BJ (cell line): ENCODE measurements at regions not wholly inside any gene's neighbourhood (a gene's known extent, or its start where the extent isn't known, plus 50 kb on each side); places are given as distances from the start of the nearest gene placed in this dataset.

Experiments used
- CTCF ChIA-PET: fragments of 350-600 bp; formaldehyde crosslinking; extraction: SDS; loops from one replicate; lab custom pipeline; 2021; ENCODE audit warnings: antibody characterized with exemption, inconsistent platforms; lab: Yijun Ruan, JAX
- POLR2A ChIA-PET: fragments of 300-600 bp; sonication (Branson Sonifier 250); formaldehyde crosslinking; extraction: SDS; loops from one replicate; lab custom pipeline; 2021; ENCODE audit warnings: antibody characterized with exemption; lab: Charles Lee
- DNase-seq: peaks from one replicate; pipeline ENCODE4 v3.0.0-alpha.2; 2011; ENCODE audit warnings: low read depth
- H3K27me3 ChIP-seq: 2 replicates; pipeline ENCODE4 v1.6.0; 2011; ENCODE audit warnings: low read length; ENCODE audit not compliant: control insufficient read depth, insufficient read depth
- H3K36me3 ChIP-seq: 2 replicates; pipeline ENCODE4 v1.5.1; 2011; ENCODE audit warnings: low read length; ENCODE audit not compliant: control insufficient read depth, insufficient read depth
- H3K4me3 ChIP-seq: 2 replicates; pipeline ENCODE4 v1.5.1; 2011; ENCODE audit warnings: low read depth, mild to moderate bottlenecking, control low read depth, low read length
- TF ChIP-seq, protein P1 (sequence below): IDR thresholded peaks from 2 replicates; pipeline ENCODE4 v1.5.1; 2011; ENCODE audit warnings: low read depth, mild to moderate bottlenecking, control low read depth, inconsistent platforms, low read length, moderate library complexity; ENCODE audit not compliant: insufficient read depth

DNA sequence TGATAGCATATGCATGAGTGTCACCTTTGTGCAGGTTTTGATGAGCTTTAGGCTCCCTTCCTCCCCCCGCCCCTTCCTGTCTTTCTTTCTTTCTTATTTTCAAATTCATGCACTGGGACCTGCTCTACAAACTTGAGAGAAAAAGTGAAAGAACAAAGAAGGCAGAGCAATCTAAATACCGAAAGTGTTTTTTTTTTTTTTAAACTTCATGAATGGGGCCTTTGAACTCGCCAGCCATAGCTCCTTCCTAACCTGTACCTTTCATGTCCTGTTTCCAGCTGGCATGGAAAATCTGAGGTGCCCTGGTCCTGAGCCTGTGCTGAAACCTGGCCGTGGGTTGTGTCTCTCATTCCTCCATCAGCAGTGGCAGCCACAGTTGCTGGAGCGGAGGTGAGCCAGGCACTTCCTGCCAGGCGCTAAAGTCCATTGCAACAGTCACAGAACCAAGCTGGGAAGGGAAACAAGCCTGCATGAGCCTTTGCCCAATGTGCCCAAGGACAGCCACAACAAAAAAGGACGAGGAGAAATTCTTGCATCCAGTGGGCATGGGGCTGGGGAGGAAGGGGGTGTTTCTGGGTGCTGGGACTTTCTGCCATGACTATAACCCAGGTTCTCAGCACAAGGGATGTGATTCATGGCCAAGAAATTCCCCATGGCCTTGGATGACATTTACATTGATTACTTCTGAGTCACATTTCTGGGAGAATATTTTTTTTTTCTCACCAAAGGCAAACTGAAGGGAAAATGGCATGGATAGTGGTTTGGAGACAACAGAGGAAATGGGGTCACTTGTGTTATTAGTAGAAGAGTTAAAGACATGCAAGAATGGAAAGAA lies 102.7 kb downstream of the TMEM30B start:
- TF ChIP-seq, protein P1, sequence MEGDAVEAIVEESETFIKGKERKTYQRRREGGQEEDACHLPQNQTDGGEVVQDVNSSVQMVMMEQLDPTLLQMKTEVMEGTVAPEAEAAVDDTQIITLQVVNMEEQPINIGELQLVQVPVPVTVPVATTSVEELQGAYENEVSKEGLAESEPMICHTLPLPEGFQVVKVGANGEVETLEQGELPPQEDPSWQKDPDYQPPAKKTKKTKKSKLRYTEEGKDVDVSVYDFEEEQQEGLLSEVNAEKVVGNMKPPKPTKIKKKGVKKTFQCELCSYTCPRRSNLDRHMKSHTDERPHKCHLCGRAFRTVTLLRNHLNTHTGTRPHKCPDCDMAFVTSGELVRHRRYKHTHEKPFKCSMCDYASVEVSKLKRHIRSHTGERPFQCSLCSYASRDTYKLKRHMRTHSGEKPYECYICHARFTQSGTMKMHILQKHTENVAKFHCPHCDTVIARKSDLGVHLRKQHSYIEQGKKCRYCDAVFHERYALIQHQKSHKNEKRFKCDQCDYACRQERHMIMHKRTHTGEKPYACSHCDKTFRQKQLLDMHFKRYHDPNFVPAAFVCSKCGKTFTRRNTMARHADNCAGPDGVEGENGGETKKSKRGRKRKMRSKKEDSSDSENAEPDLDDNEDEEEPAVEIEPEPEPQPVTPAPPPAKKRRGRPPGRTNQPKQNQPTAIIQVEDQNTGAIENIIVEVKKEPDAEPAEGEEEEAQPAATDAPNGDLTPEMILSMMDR, result no peak
- H3K27me3 ChIP-seq, result no peaks in the 10 kb centered on the region
- ChIA-PET CTCF (no interaction called here), POLR2A (interaction anchor here (0.6 kb wide), 1 partner anchor 129 kb away, joined by 6 read pairs; no protein-coding TSS in a partner anchor)
- no peaks in the 10 kb centered on the region for H3K36me3 ChIP-seq
- DNase-seq, result peak; percentile 96
- H3K4me3 ChIP-seq, result no peak overlapping the region

DNA sequence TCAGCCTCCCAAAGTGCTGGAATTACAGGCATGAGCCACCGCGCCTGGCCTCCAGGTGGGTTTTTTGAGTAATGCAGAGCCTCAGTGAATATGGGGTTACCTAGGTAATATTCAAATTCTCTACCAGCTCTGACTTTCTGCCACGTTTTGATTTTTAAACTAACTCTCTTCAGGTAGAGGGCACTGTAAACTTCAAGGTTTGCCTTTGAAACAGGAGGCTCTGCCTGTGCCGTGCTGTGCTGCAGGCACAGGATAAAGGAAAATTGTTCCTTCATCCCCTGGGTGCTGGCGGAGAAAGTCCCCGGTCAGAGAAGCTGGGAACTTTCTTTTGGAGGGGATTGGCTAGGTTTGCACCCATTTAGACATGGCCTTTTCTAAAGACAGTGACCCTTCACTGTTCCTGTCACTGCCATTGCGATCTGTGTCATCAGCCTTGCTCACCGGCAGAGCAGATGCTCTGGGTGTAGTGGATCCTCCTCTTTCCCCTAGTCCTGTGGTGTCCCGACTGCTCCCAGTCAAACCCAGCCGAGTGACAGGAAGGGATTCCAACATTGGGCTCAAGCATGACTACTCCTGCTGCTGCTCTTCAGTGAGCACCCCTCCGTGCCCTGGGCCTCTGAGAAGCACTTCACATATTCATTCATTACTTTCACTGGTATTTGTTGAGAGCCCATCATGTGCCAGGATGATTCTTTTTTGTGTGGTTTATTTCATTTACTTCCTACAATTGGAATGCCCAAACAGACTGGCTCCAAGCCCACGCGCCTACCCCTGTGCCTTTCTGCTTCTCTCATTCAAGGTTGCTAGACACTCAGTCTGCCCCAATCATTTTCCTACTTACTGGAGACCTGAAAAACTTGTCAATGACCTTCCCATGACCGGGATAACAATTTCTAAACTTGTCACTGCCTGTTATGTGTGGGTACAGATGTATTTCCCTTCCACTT lies 103.6 kb downstream of the TMEM30B start:
- CTCF ChIA-PET, result no interaction called here
- Histone ChIP-seq H3K36me3 (no peaks in the 10 kb centered on the region), H3K4me3 (no peak overlapping the region), H3K27me3 (no peaks in the 10 kb centered on the region)
- no peak for DNase-seq
- TF ChIP-seq, protein P1, result no peak
- POLR2A ChIA-PET, result no interaction called here

DNA sequence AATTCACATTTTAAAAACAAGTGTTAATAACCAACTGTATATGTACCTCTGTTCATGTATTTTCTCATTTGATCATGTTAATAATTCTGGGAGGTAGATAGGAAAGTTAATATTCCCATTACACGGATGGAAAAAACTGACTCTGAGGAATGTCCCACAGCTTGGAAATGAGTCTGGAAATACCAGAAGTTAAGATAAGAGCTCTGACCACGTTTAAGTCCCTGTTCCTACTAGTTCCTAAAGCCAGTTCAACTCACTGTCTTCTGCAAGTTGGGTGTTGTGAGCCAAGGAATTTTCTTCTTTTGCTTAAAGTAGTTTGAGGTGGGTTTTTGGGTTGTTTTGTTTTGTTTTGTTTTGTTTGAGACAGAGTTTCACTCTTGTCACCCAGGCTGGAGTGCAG lies 104.5 kb downstream of the TMEM30B start:
- ChIA-PET CTCF (no interaction called here), POLR2A (no interaction called here)

DNA sequence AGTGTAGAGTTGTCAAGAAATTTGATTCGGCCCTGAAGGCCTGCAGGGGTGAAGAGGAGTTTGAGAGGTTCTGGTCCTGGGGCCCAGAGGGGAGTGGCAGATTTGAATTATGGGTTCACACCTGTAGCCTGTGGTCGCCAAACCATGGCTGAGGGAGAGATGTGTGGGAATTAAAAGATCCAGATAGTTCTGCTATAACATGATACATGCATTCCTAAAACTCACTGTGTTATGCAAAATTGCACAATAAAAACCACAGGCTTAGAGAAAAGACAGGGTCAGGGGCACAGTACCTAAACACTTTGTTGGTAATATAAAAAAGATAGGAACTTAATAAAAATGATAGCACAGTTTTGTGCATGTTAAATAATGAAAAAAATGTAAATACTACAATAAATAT lies 106.2 kb downstream of the TMEM30B start:
- Histone ChIP-seq H3K4me3 (no peak overlapping the region), H3K27me3 (no peaks in the 10 kb centered on the region), H3K36me3 (no peaks in the 10 kb centered on the region)
- TF ChIP-seq, protein P1, result no peak
- ChIA-PET POLR2A (no interaction called here), CTCF (interaction anchor here (0.9 to 1.1 kb wide), 3 partner anchors 9 to 21 kb away, joined by 3 to 4 read pairs (median 3); no protein-coding TSS in a partner anchor)
- DNase-seq, result no peak

More for the DNA sequence above, 104.5 kb downstream of the TMEM30B start:
- H3K36me3 ChIP-seq, result no peaks in the 10 kb centered on the region
- DNase-seq, result no peak
- no peak overlapping the region for H3K4me3 ChIP-seq
- H3K27me3 ChIP-seq, result no peaks in the 10 kb centered on the region
- TF ChIP-seq, protein P1, result no peak
